T-helper 1 cell treated with Interleukin-12 subunit alpha and Interleukin-12 subunit beta and Interleukin-4 antibody, amounts not matched to agents 30 ng/mL and 1 ng/mL, for 36 hours (primary cell): ENCODE measurements at regions not wholly inside any gene's neighbourhood (a gene's known extent, or its start where the extent isn't known, plus 50 kb on each side); places are given as distances from the start of the nearest gene placed in this dataset.
"Not testable (repeated sequence)": the region's sequence is repeated elsewhere in the genome, so short reads cannot be mapped to it uniquely, and the experiment has no call there.

ENCODE experiments used
- intact Hi-C: fragments of 100-400 bp; cut with micrococcal nuclease; formaldehyde crosslinking; loops from one replicate; pipeline ENCODE4 v1.15.1; 2024

- intact Hi-C loops = loop anchor here (5.0 to 10.0 kb wide), 2 partner anchors 844 to 1126 kb away; no protein-coding TSS in a partner anchor
Measured at GRCh38 chr20:12928358-12928754, 80.4 kb upstream of the SPTLC3 start.

- intact Hi-C loops = loop anchor here (5.0 to 10.0 kb wide), 2 partner anchors 843 to 1126 kb away; no protein-coding TSS in a partner anchor
Measured at GRCh38 chr20:12928755-12929401, 79.9 kb upstream of the SPTLC3 start.

GRCh38 chr20:12936020-12936419 is 72.8 kb upstream of the SPTLC3 start:
- intact Hi-C loops = no loop called here

- intact Hi-C loops = no loop called here
Measured at GRCh38 chr20:12936524-12936923, 72.2 kb upstream of the SPTLC3 start.

GRCh38 chr20:12941025-12941424 is 67.7 kb upstream of the SPTLC3 start:
- intact Hi-C loops = no loop called here

GRCh38 chr20:12942123-12942522 is 66.6 kb upstream of the SPTLC3 start:
- intact Hi-C loops = no loop called here

- intact Hi-C loops = no loop called here
Measured at GRCh38 chr20:12946789-12947188, 62.0 kb upstream of the SPTLC3 start.

GRCh38 chr20:12947691-12948090 is 61.1 kb upstream of the SPTLC3 start:
- intact Hi-C loops = no loop called here

- intact Hi-C loops = no loop called here
Measured at GRCh38 chr20:12949429-12949980, 59.3 kb upstream of the SPTLC3 start.

GRCh38 chr20:12954254-12954653 is 54.5 kb upstream of the SPTLC3 start:
- intact Hi-C loops = not testable (repeated sequence)

GRCh38 chr20:12955611-12956010 is 53.2 kb upstream of the SPTLC3 start:
- intact Hi-C loops = no loop called here

GRCh38 chr20:12956303-12956702 is 52.5 kb upstream of the SPTLC3 start:
- intact Hi-C loops = no loop called here

GRCh38 chr20:12957968-12958367 is 50.8 kb upstream of the SPTLC3 start:
- intact Hi-C loops = no loop called here
